WTC11 (cell line): ENCODE measurements at regions not wholly inside any gene's neighbourhood (a gene's known extent, or its start where the extent isn't known, plus 50 kb on each side); places are given as distances from the start of the nearest gene placed in this dataset.

Experiments
- ATAC-seq: fragments of 200-7000 bp; cut with Tn5 transposase; 2 replicates; pipeline ENCODE4 v1.10.0; 2021; ENCODE audit warnings: mild to moderate bottlenecking, moderate library complexity
- CTCF ChIA-PET: fragments of 300-600 bp; sonication (Branson Sonifier 250); formaldehyde crosslinking; loops from one replicate; lab custom pipeline; 2021; ENCODE audit warnings: antibody characterized with exemption; lab: Charles Lee
- POLR2A ChIA-PET: fragments of 350-600 bp; sonication (Branson Sonifier 250); formaldehyde crosslinking; loops from one replicate; lab custom pipeline; 2021; ENCODE audit warnings: antibody characterized with exemption; lab: Charles Lee
- DNase-seq: peaks from one replicate; pipeline ENCODE4 v3.0.0; 2021; ENCODE audit warnings: low spot score
- H3K27ac Mint-ChIP-seq: 2 replicates; pipeline ENCODE4 v1.8.0; 2021; ENCODE audit warnings: mixed read lengths
- H3K27me3 Mint-ChIP-seq: 2 replicates; pipeline ENCODE4 v1.8.0; 2021; ENCODE audit warnings: low read depth, mild to moderate bottlenecking, moderate library complexity, mixed read lengths
- H3K36me3 Mint-ChIP-seq: 2 replicates; pipeline ENCODE4 v1.8.0; 2021; ENCODE audit warnings: mixed read lengths
- H3K4me1 Mint-ChIP-seq: 2 replicates; pipeline ENCODE4 v1.8.0; 2022; ENCODE audit warnings: mixed read lengths
- H3K4me3 Mint-ChIP-seq: 2 replicates; pipeline ENCODE4 v1.8.0; 2021; ENCODE audit warnings: mild to moderate bottlenecking, moderate library complexity, mixed read lengths
- H3K9me3 Mint-ChIP-seq: 2 replicates; pipeline ENCODE4 v1.8.0; 2021; ENCODE audit warnings: mixed read lengths
- AR ChIP-seq: fragments of 250-450 bp; sonication (Bioruptor Pico); IDR thresholded peaks from 2 replicates; pipeline ENCODE4 v1.9.0; 2021; ENCODE audit warnings: mild to moderate bottlenecking
- ATF6 ChIP-seq: sonication (generic); formaldehyde crosslinking; IDR thresholded peaks from 2 replicates; pipeline ENCODE4 v1.8.1; 2023; ENCODE audit warnings: mild to moderate bottlenecking, missing genetic modification reagents
- FOXP1 ChIP-seq: sonication (generic); formaldehyde crosslinking; IDR thresholded peaks from 2 replicates; pipeline ENCODE4 v1.8.0; 2022; ENCODE audit warnings: missing genetic modification reagents, mild to moderate bottlenecking, moderate library complexity, borderline replicate concordance
- HMGA2 ChIP-seq: fragments of 250-450 bp; sonication (Bioruptor Pico); IDR thresholded peaks from 2 replicates; pipeline ENCODE4 v1.4.0; 2021; ENCODE audit warnings: mild to moderate bottlenecking, moderate library complexity
- MYBL2 ChIP-seq: sonication (generic); formaldehyde crosslinking; IDR thresholded peaks from 2 replicates; pipeline ENCODE4 v1.8.1; 2023; ENCODE audit warnings: mild to moderate bottlenecking, moderate library complexity, missing genetic modification reagents
- NFYB ChIP-seq: sonication (generic); formaldehyde crosslinking; conservative IDR thresholded peaks from 2 replicates; pipeline ENCODE4 v1.8.0; 2022; ENCODE audit warnings: low read depth, missing genetic modification reagents
- OVOL2 ChIP-seq: fragments of 250-450 bp; sonication (Bioruptor Pico); IDR thresholded peaks from 2 replicates; pipeline ENCODE4 v1.9.0; 2021; ENCODE audit warnings: mild to moderate bottlenecking, borderline replicate concordance
- RORB ChIP-seq: fragments of 250-450 bp; sonication (Bioruptor Pico); IDR thresholded peaks from 2 replicates; pipeline ENCODE4 v1.9.0; 2021; ENCODE audit warnings: mild to moderate bottlenecking
- SMAD4 ChIP-seq: sonication (generic); formaldehyde crosslinking; IDR thresholded peaks from 2 replicates; pipeline ENCODE4 v1.8.0; 2022; ENCODE audit warnings: mild to moderate bottlenecking, missing genetic modification reagents
- TCF7 ChIP-seq: sonication (generic); formaldehyde crosslinking; IDR thresholded peaks from 2 replicates; pipeline ENCODE4 v1.8.0; 2022; ENCODE audit warnings: mild to moderate bottlenecking, low read depth, missing genetic modification reagents, moderate library complexity
- USF1 ChIP-seq: sonication (generic); formaldehyde crosslinking; IDR thresholded peaks from 2 replicates; pipeline ENCODE4 v1.8.0; 2022; ENCODE audit warnings: mild to moderate bottlenecking, missing genetic modification reagents
- USF2 ChIP-seq: sonication (generic); formaldehyde crosslinking; IDR thresholded peaks from 2 replicates; pipeline ENCODE4 v1.8.1; 2023; ENCODE audit warnings: mild to moderate bottlenecking, missing genetic modification reagents, moderate library complexity
- ZNF281 ChIP-seq: sonication (generic); formaldehyde crosslinking; IDR thresholded peaks from 2 replicates; pipeline ENCODE4 v1.8.0; 2023; ENCODE audit warnings: mild to moderate bottlenecking, missing genetic modification reagents
- ZNF396 ChIP-seq: fragments of 250-450 bp; sonication (Bioruptor Pico); IDR thresholded peaks from 2 replicates; pipeline ENCODE4 v1.8.0; 2021; ENCODE audit warnings: mild to moderate bottlenecking, moderate library complexity, borderline replicate concordance
- ZNF416 ChIP-seq: fragments of 250-450 bp; sonication (Bioruptor Pico); IDR thresholded peaks from 2 replicates; pipeline ENCODE4 v1.9.0; 2021; ENCODE audit warnings: mild to moderate bottlenecking, inconsistent platforms
- ZNF671 ChIP-seq: fragments of 250-450 bp; sonication (Bioruptor Pico); IDR thresholded peaks from 2 replicates; pipeline ENCODE4 v1.8.0; 2021; ENCODE audit warnings: mild to moderate bottlenecking

GRCh38 chr4:89587364-89587763 lies 249.6 kb downstream of the SNCA start (continued):
- TF ChIP-seq SMAD4 (CRISPR knock-in tag) (no peak), USF1 (CRISPR knock-in tag) (no peak), ATF6 (CRISPR knock-in tag) (no peak), TCF7 (CRISPR knock-in tag) (no peak)

- Mint-ChIP-seq H3K27me3 (peaks cover 55% of the 10 kb centered on the region), H3K36me3 (no peaks in the 10 kb centered on the region), H3K4me3 (no peak overlapping the region), H3K9me3 (peaks cover 4% of the 10 kb centered on the region; the same call in 1 of the 2 replicates), H3K27ac (no peak overlapping the region), H3K4me1 (no peaks in the 10 kb centered on the region)
- ATAC-seq (no peak), DNase-seq (no peak)
- ChIA-PET POLR2A (no interaction called here), CTCF (interaction anchor here (0.6 to 2.2 kb wide), 2 partner anchors 27 to 54 kb away, joined by 3 to 7 read pairs; no protein-coding TSS in a partner anchor)
- TF ChIP-seq ZNF396 (CRISPR knock-in tag) = no peak
- TF ChIP-seq FOXP1 (CRISPR knock-in tag) = no peak
- no peak for TF ChIP-seq ZNF281 (CRISPR knock-in tag)
- no peak for TF ChIP-seq TCF7 (CRISPR knock-in tag)
- TF ChIP-seq ZNF671 (CRISPR knock-in tag) = no peak
- no peak for TF ChIP-seq USF2 (CRISPR knock-in tag)
- no peak for TF ChIP-seq ZNF416 (CRISPR knock-in tag)
Observed at GRCh38 chr4:89586864-89587263, 250.1 kb downstream of the SNCA start.

- TF ChIP-seq NFYB (CRISPR knock-in tag) (no peak), HMGA2 (CRISPR knock-in tag) (no peak), USF1 (CRISPR knock-in tag) (no peak), OVOL2 (CRISPR knock-in tag) (no peak), RORB (CRISPR knock-in tag) (no peak), USF2 (CRISPR knock-in tag) (no peak), FOXP1 (CRISPR knock-in tag) (no peak), MYBL2 (CRISPR knock-in tag) (no peak), AR (no peak)
- ChIA-PET POLR2A (no interaction called here), CTCF (interaction anchor here (0.6 to 2.2 kb wide), 2 partner anchors 28 to 55 kb away, joined by 3 to 7 read pairs; no protein-coding TSS in a partner anchor)
- ATAC-seq = no peak
- no peaks in the 10 kb centered on the region for H3K4me1 Mint-ChIP-seq
- H3K4me3 Mint-ChIP-seq = no peak overlapping the region
- no peak for DNase-seq
- H3K27ac Mint-ChIP-seq = no peak overlapping the region
- peaks cover 4% of the 10 kb centered on the region; the same call in 1 of the 2 replicates for H3K9me3 Mint-ChIP-seq
- H3K36me3 Mint-ChIP-seq = no peaks in the 10 kb centered on the region
- peaks cover 50% of the 10 kb centered on the region for H3K27me3 Mint-ChIP-seq
Observed at GRCh38 chr4:89586318-89586717, 250.6 kb downstream of the SNCA start.
